ENCODE measurements at regions not wholly inside any gene's neighbourhood (a gene's known extent, or its start where the extent isn't known, plus 50 kb on each side); places are given as distances from the start of the nearest gene placed in this dataset.

GRCh38 chr14:80095623-80096022 is 115.7 kb downstream of the DIO2 start:
- TF ChIP-seq CTCF (IDR thresholded peaks at IDR 0.05) (no peak), POLR2A (IDR thresholded peaks at IDR 0.05) (no peak)

All from testis (tissue), 2 donors.